Peyer's patch (tissue), 4 donors: ENCODE measurements at regions not wholly inside any gene's neighbourhood (a gene's known extent, or its start where the extent isn't known, plus 50 kb on each side); places are given as distances from the start of the nearest gene placed in this dataset.

Source experiments
- CTCF ChIP-seq, 6 experiments: fragments of 450-650 bp in 4 of 6; fragments of 200-600 bp in 2 of 6; sonication (generic) in 1 of 6; IDR thresholded peaks; one replicate each; pipeline ENCODE4 v1.5.1; 2017 to 2019; ENCODE audit warnings: antibody characterized with exemption in 6 of 6, mild to moderate bottlenecking in 3 of 6, moderate library complexity in 1 of 6
- POLR2A ChIP-seq, 2 donors: fragments of 450-650 bp; IDR thresholded peaks; one replicate each; pipeline ENCODE4 v1.5.1; 2017; ENCODE audit warnings: antibody characterized with exemption in 2 of 2, mild to moderate bottlenecking in 2 of 2, moderate library complexity in 2 of 2

- TF ChIP-seq CTCF (IDR thresholded peaks at IDR 0.05) (no peak), POLR2A (IDR thresholded peaks at IDR 0.05) (no peak)
Observed at GRCh38 chr20:47886454-47887041, 101.3 kb upstream of the SULF2 start.
